ENCODE measurements at regions not wholly inside any gene's neighbourhood (a gene's known extent, or its start where the extent isn't known, plus 50 kb on each side); places are given as distances from the start of the nearest gene placed in this dataset.

DNA sequence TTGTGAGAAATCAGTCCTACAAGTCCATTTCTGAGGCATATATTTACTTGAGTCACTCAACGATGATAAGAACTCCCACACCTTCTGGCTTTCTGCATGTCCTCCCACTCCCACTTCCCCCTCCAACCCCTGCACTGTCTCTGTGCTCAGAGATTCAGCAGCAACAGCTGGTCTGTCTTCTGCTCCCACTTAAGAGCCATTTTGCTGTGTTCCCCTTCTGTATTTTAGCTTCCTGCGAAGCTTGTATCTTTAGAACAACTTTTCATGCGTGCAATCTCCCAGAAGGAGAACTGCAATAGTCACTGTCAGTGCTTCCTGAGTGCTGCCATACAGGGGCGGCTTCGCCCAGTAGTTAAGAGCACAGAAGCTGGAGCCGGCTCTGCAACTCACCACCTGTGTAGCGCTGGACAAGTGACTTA is 90.0 kb upstream of the SPATA12 start:
- no peak overlapping the region for H4K91ac ChIP-seq (replicated peaks; ENCODE audit: insufficient read length, low read length)
- H3K9ac ChIP-seq (replicated peaks in 1 of 4; ENCODE audit: extremely low read depth in 1 of 4, low read depth in 3 of 4, low read length in 3 of 4), result no peak overlapping the region
- FAIRE-seq (no peak), DNase-seq (ENCODE audit: low read depth in 1 of 2, low spot score in 2 of 2) (no peak)
- no peak overlapping the region for H3K4me2 ChIP-seq (ENCODE audit: insufficient read depth in 1 of 2, low read depth in 2 of 2, low read length in 2 of 2)
- H3K56ac ChIP-seq (replicated peaks; ENCODE audit: insufficient read length, low read depth, low read length), result no peak overlapping the region
- H2AK5ac ChIP-seq (ENCODE audit: low read depth, low read length), result no peak overlapping the region
- no peak overlapping the region for H2BK20ac ChIP-seq (ENCODE audit: low read length)
- TF ChIP-seq NANOG (IDR thresholded peaks at IDR 0.05; ENCODE audit: insufficient read depth, low read depth, low read length, poor library complexity, severe bottlenecking) (no peak), CBX8 (IDR thresholded peaks at IDR 0.05; ENCODE audit: borderline replicate concordance, low read depth, low read length) (no peak)
- TF ChIP-seq, protein P1, sequence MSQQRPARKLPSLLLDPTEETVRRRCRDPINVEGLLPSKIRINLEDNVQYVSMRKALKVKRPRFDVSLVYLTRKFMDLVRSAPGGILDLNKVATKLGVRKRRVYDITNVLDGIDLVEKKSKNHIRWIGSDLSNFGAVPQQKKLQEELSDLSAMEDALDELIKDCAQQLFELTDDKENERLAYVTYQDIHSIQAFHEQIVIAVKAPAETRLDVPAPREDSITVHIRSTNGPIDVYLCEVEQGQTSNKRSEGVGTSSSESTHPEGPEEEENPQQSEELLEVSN (IDR thresholded peaks at IDR 0.05), result no peak
- TF ChIP-seq, protein P2, sequence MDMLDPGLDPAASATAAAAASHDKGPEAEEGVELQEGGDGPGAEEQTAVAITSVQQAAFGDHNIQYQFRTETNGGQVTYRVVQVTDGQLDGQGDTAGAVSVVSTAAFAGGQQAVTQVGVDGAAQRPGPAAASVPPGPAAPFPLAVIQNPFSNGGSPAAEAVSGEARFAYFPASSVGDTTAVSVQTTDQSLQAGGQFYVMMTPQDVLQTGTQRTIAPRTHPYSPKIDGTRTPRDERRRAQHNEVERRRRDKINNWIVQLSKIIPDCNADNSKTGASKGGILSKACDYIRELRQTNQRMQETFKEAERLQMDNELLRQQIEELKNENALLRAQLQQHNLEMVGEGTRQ (IDR thresholded peaks at IDR 0.05; ENCODE audit: low read length), result no peak
- no peak overlapping the region for H4K8ac ChIP-seq (ENCODE audit: extremely low read depth, insufficient read depth, low read length)
- H2BK15ac ChIP-seq (ENCODE audit: low read length), result no peak overlapping the region
- POLR2A ChIA-PET (ENCODE audit: partially characterized antibody), result no interaction called here
- no peak overlapping the region for H2BK5ac ChIP-seq (ENCODE audit: low read depth, low read length)
- H3K27me3 ChIP-seq (replicated peaks in 1 of 4; ENCODE audit: control insufficient read depth in 3 of 4, extremely low read depth in 1 of 4, insufficient read depth in 3 of 4, low read length in 3 of 4), result no peaks in the 10 kb centered on the region
- no peak overlapping the region for H2AFZ ChIP-seq (ENCODE audit: low read length)
- no peaks in the 10 kb centered on the region for H3K4me1 ChIP-seq (replicated peaks in 1 of 4; ENCODE audit: control insufficient read depth in 3 of 4, insufficient read depth in 4 of 4, low read length in 3 of 4)
- no peaks in the 10 kb centered on the region for H4K20me1 ChIP-seq (replicated peaks in 1 of 2; ENCODE audit: control insufficient read depth in 1 of 2, insufficient read depth in 2 of 2, low read length in 2 of 2)
- H3K23me2 ChIP-seq (ENCODE audit: low read depth, low read length), result no peaks in the 10 kb centered on the region
- no peak overlapping the region for H2BK120ac ChIP-seq (replicated peaks; ENCODE audit: low read depth, low read length)
- H3K4ac ChIP-seq (replicated peaks; ENCODE audit: insufficient read length, low read depth, low read length), result no peak overlapping the region
- no peak overlapping the region for H3K23ac ChIP-seq (ENCODE audit: insufficient read length)
- H3K4me3 ChIP-seq (ENCODE audit: extremely low read depth in 1 of 4, insufficient read depth in 2 of 4, low read depth in 3 of 4, low read length in 4 of 4), result no peak overlapping the region
- H3K27ac ChIP-seq (ENCODE audit: low read depth, low read length), result no peak overlapping the region
- H3K36me3 ChIP-seq (ENCODE audit: control insufficient read depth in 2 of 4, insufficient read depth in 4 of 4, low read length in 3 of 4), result no peaks in the 10 kb centered on the region
- no peak overlapping the region for H4K5ac ChIP-seq (ENCODE audit: insufficient read length, low read depth, low read length)
- H3K79me2 ChIP-seq (ENCODE audit: control insufficient read depth in 1 of 2, insufficient read depth in 2 of 2, low read length in 2 of 2), result no peaks in the 10 kb centered on the region
- H3K79me1 ChIP-seq (ENCODE audit: low read depth, low read length), result no peaks in the 10 kb centered on the region
- no peaks in the 10 kb centered on the region for H3K9me3 ChIP-seq (ENCODE audit: insufficient read depth in 2 of 2, low read depth in 1 of 2, low read length in 1 of 2)
- CTCF ChIA-PET (ENCODE audit: partially characterized antibody), result interaction anchor here (0.7 to 2.0 kb wide), 6 partner anchors 11 to 251 kb away, joined by 3 to 5 read pairs (median 4); no protein-coding TSS in a partner anchor
- 0 out of 2 replicates have a peak overlapping the region, but pooled peaks have one; percentile 38 for H3K18ac ChIP-seq (ENCODE audit: extremely low read depth, low read length)
- no peak overlapping the region for H2BK12ac ChIP-seq (ENCODE audit: low read depth, low read length)
- no peak overlapping the region for H3K14ac ChIP-seq (ENCODE audit: insufficient read length)
- WGBS, 2 experiments (ENCODE audit: extremely low coverage in 1 of 2, insufficient coverage in 1 of 2, insufficient read length in 1 of 2, insufficient replicate concordance in 2 of 2, low coverage in 1 of 2, low lambda C conversion rate in 2 of 2, missing lambda C conversion rate in 1 of 2), result 90% methylated on average over 7 of the region's 7 CpGs; no CpG with 5 or more reads in 1 of the 2 experiments
